Endothelial cell of umbilical vein (primary cell): ENCODE measurements at regions not wholly inside any gene's neighbourhood (a gene's known extent, or its start where the extent isn't known, plus 50 kb on each side); places are given as distances from the start of the nearest gene placed in this dataset.

ENCODE experiments used
- BruUV-seq: library from RNA; stranded (reverse); fragments of 400-500 nt; replicated peaks from 2 replicates; lab custom pipeline; 2021; lab: Mats Ljungman, UMichigan
- CTCF ChIA-PET: fragments of 300-600, 350-600 bp; sonication (Branson Sonifier 250); formaldehyde crosslinking; loops from one replicate; lab custom pipeline; 2021; ENCODE audit warnings: antibody characterized with exemption, inconsistent platforms; lab: Charles Lee
- POLR2A ChIA-PET: fragments of 300-600, 350-600 bp; sonication (Branson Sonifier 250); formaldehyde crosslinking; loops from one replicate; lab custom pipeline; 2021; ENCODE audit warnings: antibody characterized with exemption, inconsistent platforms; lab: Charles Lee
- DNase-seq: peaks from one replicate; pipeline ENCODE4 v3.0.0-alpha.2; 2011; ENCODE audit warnings: low read depth, low spot score
- FAIRE-seq: peaks from 2 replicates; lab custom pipeline; 2011; peaks lifted over from hg19 to GRCh38; lab: Jason Lieb, UNC
- H2AFZ ChIP-seq: 2 replicates; pipeline ENCODE4 v1.6.0; 2012; ENCODE audit warnings: low read depth, low read length, control low read depth, inconsistent platforms
- H3K27ac ChIP-seq: 2 replicates; pipeline ENCODE4 v1.5.1; 2011; ENCODE audit warnings: low read depth, mild to moderate bottlenecking, control low read depth, low read length, moderate library complexity; ENCODE audit not compliant: insufficient read depth
- H3K27me3 ChIP-seq, 2 experiments: 2 replicates each; pipeline versions ENCODE4 v1.6.0 to v1.6.1; 2011; ENCODE audit warnings: low read length in 2 of 2, mixed read lengths in 1 of 2; ENCODE audit not compliant: control insufficient read depth in 2 of 2, insufficient read depth in 2 of 2
- H3K36me3 ChIP-seq, 2 experiments: 2 replicates in 1 of 2; 3 replicates in 1 of 2; pipeline ENCODE4 v1.5.1; 2011; ENCODE audit warnings: low read length in 2 of 2, mild to moderate bottlenecking in 1 of 2, moderate library complexity in 1 of 2; ENCODE audit not compliant: control insufficient read depth in 2 of 2, insufficient read depth in 2 of 2; ENCODE audit errors: extremely low read depth in 1 of 2
- H3K4me1 ChIP-seq: 3 replicates; pipeline ENCODE4 v1.5.1; 2011; ENCODE audit warnings: mild to moderate bottlenecking, low read length; ENCODE audit not compliant: control insufficient read depth, insufficient read depth; ENCODE audit errors: extremely low read depth
- H3K4me2 ChIP-seq: 2 replicates; pipeline ENCODE4 v1.6.1; 2011; ENCODE audit warnings: low read length, control low read depth, mixed read lengths; ENCODE audit not compliant: insufficient read depth
- H3K4me3 ChIP-seq, 3 experiments: fragments of 200-600 bp in 1 of 3; sonication (generic), shearing (Covaris generic) in 1 of 3; replicated peaks in 1 of 3; 2 replicates each; pipeline ENCODE4 v1.5.1; 2011 to 2016; ENCODE audit warnings: control low read depth in 3 of 3, low read length in 3 of 3, mild to moderate bottlenecking in 2 of 3, inconsistent platforms in 1 of 3, low read depth in 1 of 3, moderate library complexity in 1 of 3; ENCODE audit not compliant: insufficient read depth in 1 of 3
- H3K79me2 ChIP-seq: 2 replicates; pipeline ENCODE4 v1.6.0; 2012; ENCODE audit warnings: low read length, inconsistent platforms; ENCODE audit not compliant: control insufficient read depth, insufficient read depth
- H3K9ac ChIP-seq: replicated peaks from 2 replicates; pipeline ENCODE3; 2011; ENCODE audit warnings: low read length, control low read depth; ENCODE audit not compliant: insufficient read depth; ENCODE audit errors: extremely low read depth
- H3K9me1 ChIP-seq: replicated peaks from 3 replicates; pipeline ENCODE4 v1.6.0; 2011; ENCODE audit warnings: mild to moderate bottlenecking, low read length; ENCODE audit not compliant: control insufficient read depth, insufficient read depth; ENCODE audit errors: extremely low read depth
- H3K9me3 ChIP-seq: replicated peaks from 2 replicates; pipeline ENCODE4 v1.5.1; 2012; ENCODE audit warnings: low read length, inconsistent platforms; ENCODE audit not compliant: control insufficient read depth, insufficient read depth
- H4K20me1 ChIP-seq: replicated peaks from 2 replicates; pipeline ENCODE3; 2011; ENCODE audit warnings: mild to moderate bottlenecking, low read length; ENCODE audit not compliant: control insufficient read depth, insufficient read depth; ENCODE audit errors: extremely low read depth
- EZH2 ChIP-seq: IDR thresholded peaks from 2 replicates; pipeline ENCODE4 v1.6.1; 2012; ENCODE audit warnings: borderline replicate concordance, low read depth, mild to moderate bottlenecking, moderate library complexity, low read length, inconsistent platforms; ENCODE audit not compliant: severe bottlenecking
- FOS ChIP-seq: IDR thresholded peaks from 2 replicates; pipeline ENCODE4 v1.6.1; 2011; ENCODE audit warnings: mild to moderate bottlenecking, low read length, moderate library complexity, borderline replicate concordance; ENCODE audit not compliant: insufficient read depth
- GATA2 ChIP-seq: IDR thresholded peaks from 2 replicates; pipeline ENCODE4 v1.7.0; 2011; ENCODE audit warnings: low read depth, mild to moderate bottlenecking, moderate library complexity, mixed read lengths, low read length; ENCODE audit not compliant: insufficient read length, insufficient read depth
- JUN ChIP-seq: IDR thresholded peaks from 2 replicates; pipeline ENCODE4 v1.6.1; 2011; ENCODE audit warnings: borderline replicate concordance, low read depth; ENCODE audit not compliant: insufficient read length, insufficient read depth
- MAX ChIP-seq: IDR thresholded peaks from 2 replicates; pipeline ENCODE4 v1.6.1; 2011; ENCODE audit not compliant: insufficient read depth, insufficient read length
- MYC ChIP-seq: IDR thresholded peaks from one replicate; pipeline ENCODE4 v1.6.1; 2011; ENCODE audit warnings: mild to moderate bottlenecking, low read depth, low read length
- POLR2A ChIP-seq: IDR thresholded peaks from 2 replicates; pipeline ENCODE4 v1.6.1; 2012; ENCODE audit warnings: low read depth, mild to moderate bottlenecking, control low read depth, low read length
- POLR2AphosphoS5 ChIP-seq: IDR thresholded peaks from 2 replicates; pipeline ENCODE4 v1.6.1; 2012; ENCODE audit warnings: low read depth, mild to moderate bottlenecking, control low read depth, low read length, moderate library complexity; ENCODE audit not compliant: insufficient read depth
- dilution Hi-C: fragments of 300-500 bp; cut with MboI; formaldehyde crosslinking; loops from one replicate; pipeline ENCODE4 v1.15.0; 2019; ENCODE audit warnings: low sequenced_read_pairs; ENCODE audit not compliant: extremely low pct_ligation_motif_present
- intact Hi-C: fragments of 100-400 bp; cut with micrococcal nuclease; formaldehyde crosslinking; loops from one replicate; pipeline ENCODE4 v1.10.0; 2022
- TF ChIP-seq, protein P1 (sequence below), 2 donors: IDR thresholded peaks; 1 replicate in 1 of 2; 2 replicates in 1 of 2; pipeline ENCODE4 v1.5.1; 2011; ENCODE audit warnings: low read length in 2 of 2, mild to moderate bottlenecking in 2 of 2, moderate library complexity in 2 of 2, control low read depth in 1 of 2, inconsistent platforms in 1 of 2, low read depth in 1 of 2; ENCODE audit not compliant: insufficient read depth in 1 of 2; ENCODE audit errors: extremely low read depth in 1 of 2

DNA sequence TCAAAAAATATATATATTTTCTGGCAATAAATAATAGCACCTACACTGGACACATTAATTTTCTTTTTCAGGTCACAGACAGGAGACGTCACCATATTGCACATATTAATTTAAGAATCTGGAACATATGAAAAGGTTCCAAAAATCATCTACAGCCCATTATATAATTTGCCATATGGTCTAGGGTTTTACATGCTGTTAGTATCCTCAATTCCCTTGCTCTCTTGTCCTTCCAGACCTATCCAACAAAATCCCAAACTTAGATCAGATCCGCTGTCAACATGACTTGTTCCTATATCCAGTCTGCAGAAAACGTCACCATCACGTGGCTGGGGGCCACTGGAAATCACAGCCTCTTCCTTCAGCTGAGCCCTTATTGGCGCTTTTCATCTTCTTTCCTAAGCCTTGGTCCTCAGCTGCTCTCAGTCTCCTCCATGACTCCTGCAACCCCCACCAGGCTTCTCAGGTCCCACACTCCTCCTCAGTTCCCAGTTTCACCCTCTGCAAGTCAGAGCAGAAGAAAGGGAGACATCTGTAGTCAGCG, 192.0 kb upstream of the GATB start:
- Histone ChIP-seq H3K4me2 (no peak overlapping the region), H3K79me2 (no peaks in the 10 kb centered on the region), H4K20me1 (no peaks in the 10 kb centered on the region), H3K4me3 (no peak overlapping the region), H3K4me1 (no peaks in the 10 kb centered on the region), H3K9me3 (no peaks in the 10 kb centered on the region), H3K9ac (no peak overlapping the region), H3K36me3 (no peaks in the 10 kb centered on the region), H3K9me1 (no peaks in the 10 kb centered on the region), H2AFZ (no peak overlapping the region), H3K27me3 (no peaks in the 10 kb centered on the region), H3K27ac (no peak overlapping the region)
- dilution Hi-C loops (no loop called here), intact Hi-C loops (no loop called here)
- BruUV-seq, result no TSS peak
- no peak for FAIRE-seq
- no peak for DNase-seq
- CTCF ChIA-PET, result no interaction called here
- no peak for TF ChIP-seq FOS
- no peak for TF ChIP-seq MAX
- no peak for TF ChIP-seq POLR2AphosphoS5
- no peak for TF ChIP-seq POLR2A
- no peak for TF ChIP-seq GATA2
- POLR2A ChIA-PET, result no interaction called here

DNA sequence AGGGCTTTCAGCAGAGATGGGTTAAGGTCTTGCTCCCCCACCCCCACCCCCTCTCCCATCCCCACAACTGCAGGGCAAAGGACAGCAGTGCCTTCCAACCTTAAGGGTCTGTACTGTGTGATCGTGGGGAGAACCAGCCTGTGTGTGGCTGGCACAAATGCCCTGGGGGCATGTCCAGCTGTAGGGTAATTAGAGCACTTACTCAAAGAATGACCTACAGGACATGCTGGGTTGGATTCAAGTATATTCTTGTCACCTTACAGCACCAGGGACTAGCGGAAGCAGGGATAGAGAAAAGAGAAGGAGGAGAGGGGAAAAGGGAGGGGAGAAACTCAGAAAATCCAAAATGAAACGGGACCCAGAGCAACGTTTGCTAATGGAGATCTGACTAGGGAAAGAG, 191.3 kb upstream of the GATB start:
- Histone ChIP-seq H4K20me1 (no peaks in the 10 kb centered on the region), H3K4me1 (no peaks in the 10 kb centered on the region), H3K36me3 (no peaks in the 10 kb centered on the region), H3K9me3 (no peaks in the 10 kb centered on the region), H3K9me1 (no peaks in the 10 kb centered on the region), H2AFZ (no peak overlapping the region), H3K4me2 (no peak overlapping the region), H3K27ac (no peak overlapping the region), H3K4me3 (no peak overlapping the region), H3K27me3 (no peaks in the 10 kb centered on the region), H3K79me2 (no peaks in the 10 kb centered on the region), H3K9ac (no peak overlapping the region)
- POLR2A ChIA-PET, result no interaction called here
- TF ChIP-seq EZH2, result no peak
- TF ChIP-seq POLR2AphosphoS5, result no peak
- TF ChIP-seq, protein P1, sequence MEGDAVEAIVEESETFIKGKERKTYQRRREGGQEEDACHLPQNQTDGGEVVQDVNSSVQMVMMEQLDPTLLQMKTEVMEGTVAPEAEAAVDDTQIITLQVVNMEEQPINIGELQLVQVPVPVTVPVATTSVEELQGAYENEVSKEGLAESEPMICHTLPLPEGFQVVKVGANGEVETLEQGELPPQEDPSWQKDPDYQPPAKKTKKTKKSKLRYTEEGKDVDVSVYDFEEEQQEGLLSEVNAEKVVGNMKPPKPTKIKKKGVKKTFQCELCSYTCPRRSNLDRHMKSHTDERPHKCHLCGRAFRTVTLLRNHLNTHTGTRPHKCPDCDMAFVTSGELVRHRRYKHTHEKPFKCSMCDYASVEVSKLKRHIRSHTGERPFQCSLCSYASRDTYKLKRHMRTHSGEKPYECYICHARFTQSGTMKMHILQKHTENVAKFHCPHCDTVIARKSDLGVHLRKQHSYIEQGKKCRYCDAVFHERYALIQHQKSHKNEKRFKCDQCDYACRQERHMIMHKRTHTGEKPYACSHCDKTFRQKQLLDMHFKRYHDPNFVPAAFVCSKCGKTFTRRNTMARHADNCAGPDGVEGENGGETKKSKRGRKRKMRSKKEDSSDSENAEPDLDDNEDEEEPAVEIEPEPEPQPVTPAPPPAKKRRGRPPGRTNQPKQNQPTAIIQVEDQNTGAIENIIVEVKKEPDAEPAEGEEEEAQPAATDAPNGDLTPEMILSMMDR (IDR thresholded peaks at IDR 0.05; ENCODE audit: extremely low read depth in 1 of 2, insufficient read depth in 1 of 2, low read depth in 1 of 2, low read length in 2 of 2), result no peak
- TF ChIP-seq JUN, result no peak
- TF ChIP-seq MAX, result no peak
- no peak for TF ChIP-seq GATA2
- TF ChIP-seq MYC, result no peak
- no peak for TF ChIP-seq POLR2A
- no peak for TF ChIP-seq FOS
- intact Hi-C loops (no loop called here), dilution Hi-C loops (no loop called here)
- no TSS peak for BruUV-seq
- CTCF ChIA-PET, result no interaction called here
- DNase-seq (no peak), FAIRE-seq (no peak)
